AG20443 (cell line): ENCODE measurements at regions not wholly inside any gene's neighbourhood (a gene's known extent, or its start where the extent isn't known, plus 50 kb on each side); places are given as distances from the start of the nearest gene placed in this dataset.
"Not testable (repeated sequence)": the region's sequence is repeated elsewhere in the genome, so short reads cannot be mapped to it uniquely, and the experiment has no call there.

Experiments used
- DNase-seq: peaks from one replicate; pipeline ENCODE4 v3.0.0; 2012; ENCODE audit warnings: low spot score, mixed read lengths

DNA sequence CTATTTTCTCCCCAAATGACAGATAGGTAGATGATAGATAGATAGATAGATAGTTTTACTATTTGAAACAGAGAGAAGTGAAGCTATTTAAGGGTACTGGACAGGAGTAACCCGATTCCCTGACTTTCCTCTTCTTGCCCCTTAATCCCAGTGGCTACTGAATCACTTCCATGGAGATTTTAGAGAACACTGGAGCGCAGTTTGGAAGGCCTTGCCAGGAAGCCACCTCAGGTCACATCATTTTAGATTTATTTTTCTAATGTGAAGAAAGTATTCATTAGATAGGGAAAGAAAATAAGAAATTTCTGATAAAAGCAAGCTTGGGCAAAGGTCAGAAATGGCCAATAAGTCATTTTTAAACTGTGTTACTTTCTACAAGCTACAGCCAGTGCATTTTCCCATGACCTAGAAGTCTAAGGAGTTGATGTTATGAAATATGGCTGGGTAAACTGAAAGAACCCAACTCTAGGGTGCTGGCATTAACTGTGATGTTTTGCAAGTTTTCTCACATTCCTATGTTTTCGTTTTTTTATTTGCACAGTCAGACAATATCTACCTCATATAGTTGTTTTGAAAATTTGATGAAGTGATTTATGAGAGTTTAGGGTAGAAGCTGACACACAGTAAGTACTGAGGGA, 544.7 kb upstream of the PTGER4 start:
- DNase-seq: no peak

DNA sequence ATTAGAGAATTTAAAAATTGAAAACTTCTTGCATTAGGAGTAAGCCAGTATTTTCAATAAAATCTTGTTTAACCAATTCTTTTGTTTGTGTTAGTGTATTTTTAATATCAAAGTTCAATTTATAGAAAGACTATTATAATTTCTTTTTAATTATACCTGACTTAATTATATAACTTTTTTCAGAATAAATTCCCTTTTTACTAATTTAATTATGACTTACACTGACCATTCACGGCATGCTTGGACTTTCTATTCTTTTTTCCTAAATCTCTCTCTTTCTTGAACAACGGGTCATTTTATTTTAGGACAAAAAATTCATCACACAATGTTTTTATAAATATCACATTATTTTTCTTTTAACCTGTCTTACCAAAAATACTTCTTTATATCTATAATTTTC, 555.3 kb upstream of the PTGER4 start:
- DNase-seq: no peak

DNA sequence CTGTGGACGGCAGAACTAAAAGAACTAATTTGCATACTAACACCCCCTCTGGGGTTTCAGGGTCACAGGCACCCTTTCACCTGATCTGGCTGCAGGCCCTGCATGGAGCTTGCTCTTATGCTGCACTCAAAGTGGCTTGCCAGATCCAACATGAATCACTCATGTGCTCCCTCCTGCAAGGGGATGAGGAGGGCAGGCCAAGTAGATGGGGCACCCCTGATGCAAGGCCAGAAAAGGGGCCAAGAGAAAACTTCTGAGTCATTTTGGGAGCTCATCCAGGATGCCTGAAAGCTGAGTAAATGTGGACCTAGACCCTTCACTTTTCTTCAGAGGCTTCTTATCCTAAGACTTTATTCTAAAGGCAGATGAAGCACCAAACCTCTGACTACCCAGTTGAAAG, 558.5 kb upstream of the PTGER4 start:
- DNase-seq: no peak

DNA sequence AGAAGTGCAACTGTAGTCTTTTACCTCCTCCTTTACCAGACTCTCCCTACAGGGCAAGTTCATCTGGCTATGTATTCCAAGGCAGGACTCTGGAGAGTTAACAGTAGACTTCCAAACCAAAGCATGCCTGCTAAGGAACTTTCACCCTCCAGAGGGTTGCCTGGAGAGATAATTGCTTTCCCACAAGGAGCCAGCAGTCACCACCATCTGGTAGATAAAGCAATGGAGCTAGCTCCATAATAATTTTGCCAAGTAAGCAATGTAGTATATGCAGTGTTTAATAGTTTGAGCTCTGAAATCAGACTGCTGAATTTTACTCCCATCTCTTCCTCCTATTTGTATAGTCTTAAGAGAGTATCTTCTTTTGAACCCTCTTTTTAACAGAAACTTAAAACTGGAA, 566.8 kb upstream of the PTGER4 start:
- no peak for DNase-seq

DNA sequence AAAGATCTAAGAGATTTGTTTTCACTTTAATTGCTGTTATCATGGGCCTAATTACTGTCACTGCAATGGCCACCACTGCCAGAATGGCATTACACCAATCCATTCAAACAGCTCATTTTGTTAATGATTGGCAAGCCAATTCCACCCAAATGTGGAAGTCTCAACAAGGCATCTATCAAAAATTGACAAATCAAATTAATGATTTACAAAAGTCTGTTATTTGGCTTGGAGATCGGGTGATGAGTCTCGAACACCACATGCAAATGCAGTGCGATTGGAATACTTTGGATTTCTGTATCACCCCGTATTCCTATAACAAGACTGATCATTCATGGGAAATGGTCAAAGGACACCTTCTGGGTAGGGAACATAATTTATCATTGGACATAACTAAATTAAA, 568.7 kb upstream of the PTGER4 start:
- DNase-seq: not testable (repeated sequence)

DNA sequence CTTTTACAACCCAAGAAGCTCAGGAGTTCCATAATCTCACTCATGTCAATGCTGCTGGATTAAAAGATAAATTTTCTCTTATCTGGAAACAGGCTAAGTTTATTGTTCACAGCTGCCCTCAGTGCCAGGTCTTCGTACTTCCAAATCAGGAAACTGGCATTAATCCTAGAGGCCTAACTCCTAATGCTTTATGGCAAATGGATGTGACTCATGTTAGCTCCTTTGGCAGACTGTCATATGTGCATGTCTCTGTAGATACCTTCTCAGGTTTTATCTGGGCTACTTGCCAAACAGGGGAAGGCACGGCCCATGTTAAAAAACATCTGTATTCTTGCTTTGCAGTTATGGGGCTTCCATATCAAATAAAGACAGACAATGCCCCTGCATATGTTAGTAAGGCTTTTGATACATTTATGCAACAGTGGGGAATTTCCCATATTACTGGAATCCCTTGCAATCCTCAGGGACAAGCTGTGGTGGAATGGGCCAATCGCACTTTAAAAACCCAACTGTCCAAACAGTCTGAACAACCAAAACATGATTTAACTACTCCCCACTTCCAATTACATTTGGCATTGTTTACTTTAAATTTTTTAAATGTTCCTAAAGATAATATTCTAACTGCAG, 570.8 kb upstream of the PTGER4 start:
- DNase-seq: not testable (repeated sequence)

DNA sequence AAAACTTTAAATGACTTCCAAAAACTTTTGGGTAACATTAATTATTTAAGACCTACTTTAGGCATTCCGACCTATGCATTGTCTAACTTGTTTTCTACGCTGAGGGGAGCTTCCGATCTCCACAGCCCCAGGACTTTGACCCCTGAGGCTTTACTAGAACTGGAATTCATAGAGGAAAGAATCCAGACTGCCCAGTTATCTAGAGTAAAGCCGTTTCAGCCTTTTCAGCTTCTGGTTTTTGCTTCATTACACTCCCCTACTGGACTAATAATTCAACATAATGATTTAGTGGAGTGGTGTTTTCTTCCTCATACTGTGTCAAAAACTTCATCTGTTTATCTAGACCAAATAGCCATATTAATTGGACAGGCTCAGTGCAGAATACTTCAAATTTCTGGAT, 571.9 kb upstream of the PTGER4 start:
- not testable (repeated sequence) for DNase-seq

DNA sequence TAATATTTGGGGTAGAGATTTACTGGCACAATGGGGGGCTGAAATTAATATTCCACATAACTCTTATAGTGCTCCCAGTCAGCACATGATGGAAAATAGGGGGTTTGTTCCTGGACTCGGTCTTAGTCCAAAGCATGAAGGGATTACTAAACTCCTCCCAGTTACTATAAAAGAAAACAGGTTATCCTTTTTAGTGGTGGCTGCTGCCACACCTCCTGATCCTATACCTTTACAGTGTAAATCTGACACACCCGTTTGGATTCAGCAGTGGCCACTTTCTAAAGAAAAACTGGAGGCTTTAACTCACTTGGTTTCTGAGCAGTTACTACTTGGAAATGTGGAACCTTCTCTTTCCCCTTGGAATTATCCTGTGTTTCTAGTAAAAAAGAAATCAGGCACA, 572.9 kb upstream of the PTGER4 start:
- DNase-seq: no peak

DNA sequence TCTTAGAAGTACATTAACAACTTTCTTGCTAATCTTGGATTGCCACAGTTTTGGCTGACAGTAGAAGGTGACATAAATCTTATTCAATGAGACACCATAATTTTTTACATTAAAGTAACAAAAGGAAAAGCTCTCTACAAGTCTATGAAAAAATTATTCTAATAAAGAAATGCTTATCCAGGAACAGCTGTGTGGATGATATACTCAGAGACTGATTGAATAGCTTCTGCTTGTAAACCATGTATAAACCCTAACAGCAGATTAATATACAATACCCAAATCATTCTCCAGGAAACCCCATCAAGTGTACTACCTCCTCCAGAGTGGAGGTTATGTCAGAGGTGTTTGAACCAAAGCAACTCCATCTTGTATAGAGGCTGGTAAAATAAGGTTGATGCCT, 581.4 kb upstream of the PTGER4 start:
- DNase-seq: no peak

DNA sequence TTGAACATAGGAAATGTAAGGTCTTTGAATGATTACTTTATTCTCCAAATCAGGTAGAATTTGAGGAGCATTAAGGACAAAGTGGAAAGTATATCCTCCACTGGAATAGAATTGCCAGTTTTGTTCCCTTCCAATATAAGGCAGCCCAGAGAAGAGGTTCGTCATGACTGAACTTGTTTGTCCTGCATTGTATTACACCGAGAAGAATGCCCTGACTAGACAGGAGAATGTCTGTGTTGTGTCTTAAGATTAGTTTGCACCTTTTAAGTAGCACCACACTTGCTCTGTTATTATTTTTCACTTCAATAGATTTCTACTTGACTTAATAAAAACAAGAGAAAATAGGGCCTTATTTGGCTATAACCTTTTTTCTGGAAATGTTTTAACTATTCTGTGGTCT, 586.2 kb upstream of the PTGER4 start:
- no peak for DNase-seq

DNA sequence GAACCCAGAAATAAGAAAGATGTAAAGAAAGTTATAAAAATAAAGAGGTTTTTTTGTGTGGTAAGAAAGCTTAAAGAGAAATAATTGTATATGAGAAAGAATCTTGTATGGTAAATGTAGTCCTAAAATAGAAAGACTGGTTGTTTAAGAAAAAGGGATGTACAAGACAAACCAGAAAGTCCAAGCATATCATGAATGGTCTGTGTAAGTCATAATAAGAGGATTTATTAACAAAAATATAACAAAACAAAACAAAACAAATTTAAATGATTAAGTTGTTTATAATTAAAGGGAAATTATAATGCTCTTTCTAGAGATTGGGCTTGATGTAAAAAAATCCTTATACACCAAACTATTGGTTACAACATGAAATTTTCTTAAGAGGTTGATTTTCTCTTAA, 590.4 kb upstream of the PTGER4 start:
- no peak for DNase-seq

DNA sequence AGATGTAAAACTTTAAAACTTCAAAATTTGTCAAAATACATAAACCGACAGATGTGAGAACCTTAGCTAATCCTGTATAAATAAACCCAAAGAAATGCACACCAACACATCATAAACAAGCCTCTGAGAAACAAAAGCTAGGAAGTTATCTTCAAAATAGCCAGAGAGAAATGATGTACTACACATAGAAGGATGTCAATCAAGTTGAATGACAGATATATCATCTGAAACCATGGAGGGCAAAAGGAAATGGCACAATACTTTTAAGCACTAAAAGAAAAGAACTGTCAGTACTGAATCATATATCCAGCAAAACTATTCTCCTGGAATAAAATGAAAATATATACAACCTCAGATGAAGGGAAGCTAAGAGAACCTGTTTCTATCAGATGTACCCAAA, 595.1 kb upstream of the PTGER4 start:
- no peak for DNase-seq

DNA sequence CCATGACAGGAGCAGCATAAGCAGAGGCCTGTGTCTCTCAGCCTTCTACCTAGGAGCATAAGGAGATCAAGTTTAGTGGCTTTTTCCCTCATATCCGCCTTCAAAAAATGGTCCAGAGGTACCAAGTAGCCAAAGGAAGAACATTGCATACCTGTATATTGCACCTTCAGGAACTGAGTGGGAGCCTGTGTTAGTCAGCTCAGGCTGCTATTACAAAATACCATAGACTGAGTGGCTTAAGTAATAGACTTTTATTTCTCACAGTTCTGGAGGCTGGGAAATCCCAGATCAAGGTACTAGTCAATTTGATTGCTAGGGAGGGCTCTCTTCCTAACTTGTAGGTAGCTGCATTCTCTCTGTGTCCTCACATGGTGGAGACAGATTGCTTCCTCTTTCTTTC, 597.4 kb upstream of the PTGER4 start:
- DNase-seq: no peak

DNA sequence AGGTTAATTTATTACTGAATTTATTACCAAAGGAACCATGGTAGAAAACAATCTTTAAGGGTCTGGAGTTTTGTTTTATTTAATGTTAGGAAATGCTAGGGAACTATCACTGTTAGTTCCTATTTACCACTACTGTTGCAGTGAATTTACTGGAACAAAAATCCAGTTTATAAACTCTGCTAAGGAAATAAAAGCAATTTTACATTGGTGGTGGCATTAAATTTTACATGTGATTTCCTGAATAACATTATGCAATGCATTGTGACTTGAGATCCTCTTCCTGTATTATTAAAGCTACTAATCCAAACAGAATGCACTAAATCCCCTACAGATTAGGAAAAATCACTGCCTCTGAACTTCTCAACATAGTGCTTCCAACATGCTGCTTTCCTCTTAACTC, 599.5 kb upstream of the PTGER4 start:
- DNase-seq: no peak

DNA sequence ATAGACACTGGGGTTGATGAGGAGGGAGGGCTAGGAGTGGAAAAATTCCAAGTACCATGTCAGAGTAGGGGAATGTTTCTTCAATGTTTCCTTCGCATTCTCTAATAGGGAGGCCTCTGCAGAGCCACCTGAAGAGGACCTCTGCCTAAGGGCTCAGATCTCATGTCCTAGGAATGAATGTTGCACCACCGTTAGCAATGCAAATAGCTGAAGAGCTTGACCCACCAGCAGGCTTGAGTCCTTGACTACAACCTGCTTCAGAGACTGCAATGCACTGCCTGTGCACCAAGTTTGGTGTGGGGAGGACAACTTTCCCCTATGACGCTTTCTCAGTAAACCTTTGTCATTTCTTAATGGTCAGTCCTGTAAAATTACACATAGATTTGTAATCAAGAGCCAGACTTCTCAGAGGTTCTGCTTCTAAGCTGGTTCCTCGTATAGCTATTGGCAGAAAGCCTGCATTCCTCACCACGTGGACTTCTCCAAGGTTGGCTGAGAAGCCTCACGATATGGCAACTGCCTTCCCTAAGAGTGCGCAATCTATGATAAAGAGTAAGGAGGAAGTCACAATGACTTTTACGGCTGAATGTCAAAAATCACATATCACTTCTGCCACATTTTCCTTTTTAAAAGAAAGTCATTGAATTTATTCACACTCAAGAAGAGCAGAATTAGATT, 600.7 kb upstream of the PTGER4 start:
- DNase-seq: no peak

DNA sequence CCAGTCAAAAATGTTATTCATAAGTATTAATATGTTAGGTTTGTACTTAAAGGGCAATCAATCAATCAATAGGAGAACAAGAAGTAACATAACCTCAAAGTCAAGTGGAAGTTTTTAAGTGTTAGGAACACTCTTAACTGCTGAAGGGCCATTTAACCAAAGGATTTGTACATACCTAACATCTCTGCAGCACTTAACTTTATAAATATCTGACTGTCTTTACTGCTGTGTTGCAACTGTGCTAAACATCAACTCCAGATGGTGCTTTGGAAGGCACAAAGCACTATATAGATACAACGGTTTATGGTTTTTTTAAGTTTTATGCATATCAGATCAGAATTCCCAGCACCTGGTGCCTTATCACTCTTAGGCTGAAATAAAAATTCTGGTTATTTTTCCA, 604.9 kb upstream of the PTGER4 start:
- DNase-seq: no peak

DNA sequence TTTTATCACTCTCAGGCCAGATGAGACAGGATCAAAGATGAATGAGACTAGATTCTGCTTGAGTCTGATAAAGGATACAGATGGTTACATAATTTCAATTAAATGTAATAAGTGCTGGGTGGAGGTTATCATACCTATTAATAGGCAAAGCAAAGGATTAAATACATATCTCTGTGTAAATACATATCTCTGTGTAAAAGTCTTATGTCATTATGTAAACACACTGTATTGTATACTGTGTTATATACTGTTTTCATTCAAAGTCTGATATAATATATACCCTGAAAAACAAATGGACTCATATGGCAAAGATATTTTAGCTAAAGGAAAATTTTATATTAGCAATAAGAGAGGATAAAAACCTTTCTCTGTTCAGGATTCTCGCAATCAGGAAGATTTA, 605.8 kb upstream of the PTGER4 start:
- no peak for DNase-seq

DNA sequence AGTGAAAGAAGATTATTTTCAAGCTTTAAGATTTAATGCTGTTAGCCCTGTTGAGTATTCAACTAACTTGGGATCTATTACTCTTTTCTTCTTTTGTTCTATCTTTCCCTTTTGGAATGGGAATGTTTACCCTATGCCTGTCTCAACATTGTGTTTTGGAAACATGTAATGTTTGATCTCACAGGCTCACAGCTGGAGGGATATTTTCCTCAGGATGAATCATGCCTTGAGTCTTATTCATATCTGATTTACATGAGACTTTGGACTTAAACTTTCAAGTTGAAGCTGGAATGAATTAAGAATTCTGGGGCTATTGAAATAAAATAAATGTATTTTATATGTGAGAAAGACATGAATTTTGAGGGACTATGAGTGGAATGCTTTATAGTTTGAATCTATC, 607.8 kb upstream of the PTGER4 start:
- DNase-seq: no peak

DNA sequence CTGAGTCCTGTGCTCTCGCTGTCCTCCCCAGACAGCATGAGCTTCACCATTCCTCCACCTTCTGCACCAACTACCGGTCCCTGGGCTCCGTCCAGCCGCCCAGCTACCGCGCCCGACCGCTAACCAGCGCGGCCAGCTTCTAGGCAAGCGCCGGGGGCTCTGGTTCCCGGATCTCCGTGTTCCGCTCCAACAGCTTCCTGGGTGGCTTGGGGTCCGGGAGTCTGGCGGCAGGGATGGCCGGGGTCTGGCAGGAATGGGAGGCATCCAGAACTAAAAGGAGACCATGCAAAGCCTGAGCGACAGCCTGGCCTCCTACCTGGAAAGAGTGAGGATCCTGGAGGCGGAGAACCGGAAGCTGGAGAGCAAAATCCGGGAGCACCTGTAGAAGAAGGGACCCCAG, 613.1 kb upstream of the PTGER4 start:
- DNase-seq: no peak

DNA sequence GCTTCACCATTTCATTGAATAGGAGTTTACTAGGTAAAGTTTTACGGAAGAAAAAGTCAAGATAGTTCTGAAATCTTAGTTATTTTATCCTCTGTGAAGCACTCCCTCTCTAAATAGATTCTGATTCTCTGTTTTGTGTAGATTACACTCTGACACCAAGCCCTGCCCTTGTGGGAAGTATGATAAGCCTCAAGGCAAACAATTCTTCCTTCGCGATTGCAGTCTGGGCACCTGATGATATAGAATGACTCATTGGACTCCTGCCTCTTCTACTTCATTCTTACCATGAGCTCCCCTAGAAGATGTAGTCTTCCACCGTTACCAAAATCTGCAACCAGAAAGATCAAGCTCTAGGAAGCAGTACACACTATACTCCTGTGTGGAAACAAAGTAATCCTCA, 626.9 kb upstream of the PTGER4 start:
- no peak for DNase-seq

DNA sequence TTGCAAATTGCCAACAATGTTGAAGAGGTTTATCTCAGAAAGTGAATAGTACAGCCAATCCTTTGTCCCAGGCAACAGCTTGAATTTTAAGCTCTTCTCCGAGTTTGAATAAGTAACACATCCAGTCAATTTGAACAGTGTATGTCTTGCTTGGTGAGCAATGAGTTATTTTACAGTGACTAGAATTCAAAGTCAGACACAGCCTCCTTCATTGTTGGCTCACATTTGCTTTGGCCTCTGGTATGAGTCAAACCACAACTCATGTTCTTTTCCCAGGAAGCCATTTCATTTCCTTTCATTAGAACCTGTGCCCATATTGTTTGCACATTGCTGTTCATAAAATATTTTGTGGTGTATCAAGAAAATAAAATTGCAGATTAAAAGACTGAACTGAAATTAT, 622.0 kb upstream of the DAB2 start:
- DNase-seq: no peak

DNA sequence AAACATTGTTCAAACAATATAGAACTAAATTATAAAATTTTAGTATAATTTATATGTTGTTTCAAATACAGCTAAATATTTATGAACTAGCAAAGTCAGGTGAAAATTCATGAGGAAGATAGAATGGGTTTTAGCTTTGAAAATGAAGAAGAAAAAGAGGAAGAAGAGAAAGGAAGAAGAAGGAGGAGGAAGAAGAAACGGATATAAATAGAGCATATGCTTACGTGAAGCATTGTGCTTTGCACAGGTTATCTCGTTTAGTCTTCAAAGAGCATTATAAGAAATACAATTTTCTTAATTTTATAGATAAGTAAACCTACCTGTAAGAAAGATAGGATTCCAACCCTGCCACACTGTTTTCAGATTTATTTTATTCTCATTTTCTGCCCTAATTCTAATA, 620.6 kb upstream of the DAB2 start:
- DNase-seq: no peak

DNA sequence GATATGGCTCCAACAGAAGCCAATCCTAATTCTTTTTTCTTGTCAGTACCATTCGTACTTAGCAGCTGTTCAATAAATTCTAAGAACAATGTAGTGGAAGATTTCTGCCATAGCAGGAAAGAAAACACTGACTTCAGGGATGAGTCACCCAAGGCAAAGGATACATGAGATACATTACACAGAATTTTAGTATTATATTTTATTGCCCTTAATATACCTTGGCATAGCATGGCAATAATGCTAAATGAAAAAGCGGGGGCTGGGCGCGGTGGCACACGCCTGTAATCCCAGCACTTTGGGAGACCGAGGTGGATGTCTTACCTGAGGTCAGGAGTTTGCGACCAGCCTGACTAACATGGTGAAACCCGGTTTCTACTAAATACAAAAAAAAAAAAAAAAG, 619.1 kb upstream of the DAB2 start:
- DNase-seq: no peak

DNA sequence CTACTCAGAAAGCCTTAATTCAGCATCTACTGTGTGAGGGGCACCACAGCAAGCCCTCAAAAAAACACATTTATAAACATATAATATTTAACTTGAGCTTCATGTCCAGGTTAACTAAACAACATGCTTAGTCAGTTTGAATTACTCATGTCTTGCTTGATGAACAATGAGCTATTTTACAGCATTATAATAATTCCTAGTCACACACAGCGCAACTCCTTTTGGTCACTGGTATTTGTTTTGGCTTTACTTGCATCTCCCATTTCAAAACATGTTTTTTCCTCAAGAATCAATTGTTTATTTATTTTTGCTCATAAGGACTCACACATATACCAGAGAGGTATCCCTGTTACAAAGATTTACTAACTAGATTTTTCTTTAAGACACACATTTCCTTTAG, 616.7 kb upstream of the DAB2 start:
- DNase-seq: no peak
